ENCODE measurements at regions not wholly inside any gene's neighbourhood (a gene's known extent, or its start where the extent isn't known, plus 50 kb on each side); places are given as distances from the start of the nearest gene placed in this dataset.
A peak's percentile ranks its signal among the peaks of the same experiment; 100 is the strongest.

GRCh38 chr1:61606448-61607312, 118.3 kb downstream of the TM2D1 start:
- no peak for DNase-seq
- H3F3A ChIP-seq (replicated peaks; ENCODE audit: insufficient read depth): peaks cover 4% of the 10 kb centered on the region
- peak overlapping the region; percentile 6; the same call in 1 of the 2 replicates for H3K4me2 ChIP-seq
- peak overlapping the region; percentile 88 for H2AFZ ChIP-seq (ENCODE audit: low read depth)
- H4K20me1 ChIP-seq (ENCODE audit: insufficient read depth): no peaks in the 10 kb centered on the region
- WGBS (ENCODE audit: low lambda C conversion rate): 88% methylated on average over 15 of the region's 15 CpGs
- H3K27ac ChIP-seq (ENCODE audit: low read depth in 2 of 2, low read length in 1 of 2): peak overlapping the region; percentile 53 to 76
- H3K9me3 ChIP-seq: no peaks in the 10 kb centered on the region
- ChIA-PET CTCF (interaction anchor here (0.7 to 0.8 kb wide), 3 partner anchors 16 to 628 kb away, joined by 3 to 4 read pairs (median 3); no protein-coding TSS in a partner anchor), POLR2A (no interaction called here)
- H3K36me3 ChIP-seq (replicated peaks in 1 of 2; ENCODE audit: control insufficient read depth in 1 of 2, insufficient read depth in 2 of 2, low read length in 1 of 2): no peaks in the 10 kb centered on the region
- H3K4me3 ChIP-seq (ENCODE audit: low read depth in 2 of 2, low read length in 1 of 2): no peak overlapping the region
- H3K79me2 ChIP-seq (ENCODE audit: insufficient read depth): no peaks in the 10 kb centered on the region
- H3K27me3 ChIP-seq (ENCODE audit: insufficient read depth): no peaks in the 10 kb centered on the region
- no peak overlapping the region for H3K9ac ChIP-seq
- TF ChIP-seq FOSL2 (IDR thresholded peaks at IDR 0.05; ENCODE audit: borderline replicate concordance, low read depth) (no peak), EP300 (IDR thresholded peaks at IDR 0.05; ENCODE audit: borderline replicate concordance in 1 of 2, low read depth in 1 of 2, low read length in 1 of 2) (no peak), FOXM1 (IDR thresholded peaks at IDR 0.05; ENCODE audit: low read depth) (no peak), CTCF (IDR thresholded peaks at IDR 0.05) (no peak), RXRA (IDR thresholded peaks at IDR 0.05; ENCODE audit: borderline replicate concordance, low read depth) (no peak), RAD21 (IDR thresholded peaks at IDR 0.05; ENCODE audit: low read length) (no peak)
- no peaks in the 10 kb centered on the region for H3K9me2 ChIP-seq
- H3K4me1 ChIP-seq (ENCODE audit: control insufficient read depth in 1 of 2, insufficient read depth in 2 of 2, low read depth in 1 of 2, low read length in 1 of 2): peaks cover 3 to 4% of the 10 kb centered on the region in 2 experiments; a peak in 2 of 4 replicates

GRCh38 chr1:61605607-61606321, 119.2 kb downstream of the TM2D1 start:
- ChIA-PET POLR2A (no interaction called here), CTCF (no interaction called here)
- no peak overlapping the region for H2AFZ ChIP-seq (ENCODE audit: low read depth)
- H3K36me3 ChIP-seq (replicated peaks in 1 of 2; ENCODE audit: control insufficient read depth in 1 of 2, insufficient read depth in 2 of 2, low read length in 1 of 2): no peaks in the 10 kb centered on the region
- H3K4me3 ChIP-seq (ENCODE audit: low read depth in 2 of 2, low read length in 1 of 2): no peak overlapping the region
- TF ChIP-seq MXI1 (IDR thresholded peaks at IDR 0.05; ENCODE audit: low read depth, low read length) (no peak), FOSL2 (IDR thresholded peaks at IDR 0.05; ENCODE audit: borderline replicate concordance, low read depth) (peak; percentile 29; the same call in 1 of the 2 replicates)
- no peak overlapping the region for H3K9ac ChIP-seq
- DNase-seq: no peak
- H3K79me2 ChIP-seq (ENCODE audit: insufficient read depth): no peaks in the 10 kb centered on the region
- H3F3A ChIP-seq (replicated peaks; ENCODE audit: insufficient read depth): peaks cover 4% of the 10 kb centered on the region
- H3K9me3 ChIP-seq: no peaks in the 10 kb centered on the region
- H3K4me1 ChIP-seq (ENCODE audit: control insufficient read depth in 1 of 2, insufficient read depth in 2 of 2, low read depth in 1 of 2, low read length in 1 of 2): peaks cover 3 to 4% of the 10 kb centered on the region in 2 experiments; a peak in 2 of 4 replicates
- H3K27me3 ChIP-seq (ENCODE audit: insufficient read depth): no peaks in the 10 kb centered on the region
- H3K4me2 ChIP-seq: peak overlapping the region; percentile 6; the same call in 1 of the 2 replicates
- WGBS (ENCODE audit: low lambda C conversion rate): 90% methylated on average over 4 of the region's 4 CpGs
- no peaks in the 10 kb centered on the region for H4K20me1 ChIP-seq (ENCODE audit: insufficient read depth)
- H3K9me2 ChIP-seq: no peaks in the 10 kb centered on the region
- H3K27ac ChIP-seq (ENCODE audit: low read depth in 2 of 2, low read length in 1 of 2): peak overlapping the region in 1 of 2 experiments; percentile 53; a peak in 2 of 4 replicates
